HG02642 (cell line): ENCODE measurements at regions not wholly inside any gene's neighbourhood (a gene's known extent, or its start where the extent isn't known, plus 50 kb on each side); places are given as distances from the start of the nearest gene placed in this dataset.
A peak's percentile ranks its signal among the peaks of the same experiment; 100 is the strongest.

ENCODE experiments used
- ATAC-seq: cut with Tn5 transposase; IDR thresholded peaks from one replicate; pipeline ENCODE4 v1.9.1; 2021; ENCODE audit warnings: mild to moderate bottlenecking; ENCODE audit not compliant: unreplicated experiment, poor library complexity

GRCh38 chr4:189385579-189385978, 555.1 kb upstream of the FRG1 start:
- no peak for ATAC-seq

GRCh38 chr4:189396435-189396834, 544.2 kb upstream of the FRG1 start:
- ATAC-seq, result no peak

- no peak for ATAC-seq
Measured at GRCh38 chr4:189404271-189404670, 536.4 kb upstream of the FRG1 start.

- no peak for ATAC-seq
Measured at GRCh38 chr4:189409158-189409557, 531.5 kb upstream of the FRG1 start.

GRCh38 chr4:189414021-189414420, 526.7 kb upstream of the FRG1 start:
- no peak for ATAC-seq

- ATAC-seq, result no peak
Measured at GRCh38 chr4:189420572-189420971, 520.1 kb upstream of the FRG1 start.

GRCh38 chr4:189436207-189436606, 504.5 kb upstream of the FRG1 start:
- no peak for ATAC-seq

GRCh38 chr4:189440716-189441115, 500.0 kb upstream of the FRG1 start:
- ATAC-seq, result no peak

- ATAC-seq, result no peak
Measured at GRCh38 chr4:189443341-189443740, 497.3 kb upstream of the FRG1 start.

- no peak for ATAC-seq
Measured at GRCh38 chr4:189445613-189446012, 495.1 kb upstream of the FRG1 start.

GRCh38 chr4:189463734-189464133, 476.9 kb upstream of the FRG1 start:
- no peak for ATAC-seq

GRCh38 chr4:189494407-189494806, 446.3 kb upstream of the FRG1 start:
- ATAC-seq, result no peak

GRCh38 chr4:189497516-189497915, 443.2 kb upstream of the FRG1 start:
- ATAC-seq, result no peak

GRCh38 chr4:189497996-189498395, 442.7 kb upstream of the FRG1 start:
- no peak for ATAC-seq

GRCh38 chr4:189498457-189498856, 442.2 kb upstream of the FRG1 start:
- no peak for ATAC-seq

GRCh38 chr4:189499696-189500095, 441.0 kb upstream of the FRG1 start:
- ATAC-seq, result no peak

- ATAC-seq, result no peak
Measured at GRCh38 chr4:189500970-189501369, 439.7 kb upstream of the FRG1 start.

- ATAC-seq, result peak; percentile 90
Measured at GRCh38 chr4:189502841-189503435, 437.7 kb upstream of the FRG1 start.

GRCh38 chr4:189504220-189504619, 436.5 kb upstream of the FRG1 start:
- ATAC-seq, result no peak

GRCh38 chr4:189505380-189505779, 435.3 kb upstream of the FRG1 start:
- ATAC-seq, result no peak

- ATAC-seq, result no peak
Measured at GRCh38 chr4:189506080-189506479, 434.6 kb upstream of the FRG1 start.

- no peak for ATAC-seq
Measured at GRCh38 chr4:189507060-189507459, 433.6 kb upstream of the FRG1 start.

GRCh38 chr4:189510601-189511000, 430.1 kb upstream of the FRG1 start:
- no peak for ATAC-seq
